ENCODE measurements at regions not wholly inside any gene's neighbourhood (a gene's known extent, or its start where the extent isn't known, plus 50 kb on each side); places are given as distances from the start of the nearest gene placed in this dataset.

GRCh38 chr3:117919621-117920020 is 1115.0 kb downstream of the IGSF11 start:
- TF ChIP-seq CTCF (IDR thresholded peaks at IDR 0.05) (no peak), POLR2A (IDR thresholded peaks at IDR 0.05) (no peak), POLR2AphosphoS5 (IDR thresholded peaks at IDR 0.05) (no peak), EP300 (IDR thresholded peaks at IDR 0.05) (no peak)
